ENCODE measurements at regions not wholly inside any gene's neighbourhood (a gene's known extent, or its start where the extent isn't known, plus 50 kb on each side); places are given as distances from the start of the nearest gene placed in this dataset.

- TF ChIP-seq CTCF (IDR thresholded peaks at IDR 0.05; ENCODE audit: poor library complexity) (no peak), EZH2 (IDR thresholded peaks at IDR 0.05; ENCODE audit: borderline replicate concordance) (no peak), EZH2phosphoT487 (IDR thresholded peaks at IDR 0.05; ENCODE audit: low read depth, severe bottlenecking, unreplicated experiment) (no peak)
Measured at GRCh38 chr5:60141119-60141518, 247.6 kb upstream of the PDE4D start.
